ENCODE measurements at regions not wholly inside any gene's neighbourhood (a gene's known extent, or its start where the extent isn't known, plus 50 kb on each side); places are given as distances from the start of the nearest gene placed in this dataset.

GRCh38 chr22:22142661-22143060, 101.9 kb upstream of the VPREB1 start:
- no peak for TF ChIP-seq MXI1 (conservative IDR thresholded peaks at IDR 0.05; ENCODE audit: poor library complexity, severe bottlenecking)
- TF ChIP-seq, protein P1, sequence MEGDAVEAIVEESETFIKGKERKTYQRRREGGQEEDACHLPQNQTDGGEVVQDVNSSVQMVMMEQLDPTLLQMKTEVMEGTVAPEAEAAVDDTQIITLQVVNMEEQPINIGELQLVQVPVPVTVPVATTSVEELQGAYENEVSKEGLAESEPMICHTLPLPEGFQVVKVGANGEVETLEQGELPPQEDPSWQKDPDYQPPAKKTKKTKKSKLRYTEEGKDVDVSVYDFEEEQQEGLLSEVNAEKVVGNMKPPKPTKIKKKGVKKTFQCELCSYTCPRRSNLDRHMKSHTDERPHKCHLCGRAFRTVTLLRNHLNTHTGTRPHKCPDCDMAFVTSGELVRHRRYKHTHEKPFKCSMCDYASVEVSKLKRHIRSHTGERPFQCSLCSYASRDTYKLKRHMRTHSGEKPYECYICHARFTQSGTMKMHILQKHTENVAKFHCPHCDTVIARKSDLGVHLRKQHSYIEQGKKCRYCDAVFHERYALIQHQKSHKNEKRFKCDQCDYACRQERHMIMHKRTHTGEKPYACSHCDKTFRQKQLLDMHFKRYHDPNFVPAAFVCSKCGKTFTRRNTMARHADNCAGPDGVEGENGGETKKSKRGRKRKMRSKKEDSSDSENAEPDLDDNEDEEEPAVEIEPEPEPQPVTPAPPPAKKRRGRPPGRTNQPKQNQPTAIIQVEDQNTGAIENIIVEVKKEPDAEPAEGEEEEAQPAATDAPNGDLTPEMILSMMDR (IDR thresholded peaks at IDR 0.05; ENCODE audit: poor library complexity, severe bottlenecking): no peak
- no peak for TF ChIP-seq EZH2 (IDR thresholded peaks at IDR 0.05; ENCODE audit: borderline replicate concordance, insufficient read depth, low read length, poor library complexity, severe bottlenecking)
- no peak for TF ChIP-seq EP300 (conservative IDR thresholded peaks at IDR 0.05; ENCODE audit: poor library complexity, severe bottlenecking)
